ENCODE measurements at regions not wholly inside any gene's neighbourhood (a gene's known extent, or its start where the extent isn't known, plus 50 kb on each side); places are given as distances from the start of the nearest gene placed in this dataset.
"Not testable (repeated sequence)": the region's sequence is repeated elsewhere in the genome, so short reads cannot be mapped to it uniquely, and the experiment has no call there.

GRCh38 chr11:37282367-37282766 lies 684.3 kb upstream of the RAG2 start:
- no peak overlapping the region for H3K4me3 ChIP-seq (ENCODE audit: low read depth, low read length)
- no peak for TF ChIP-seq CTCF (IDR thresholded peaks at IDR 0.05; ENCODE audit: low read depth, low read length)

- no peak overlapping the region for H3K4me3 ChIP-seq (ENCODE audit: low read depth, low read length)
- TF ChIP-seq CTCF (IDR thresholded peaks at IDR 0.05; ENCODE audit: low read depth, low read length), result no peak
Measured at GRCh38 chr11:37280200-37280599, 682.2 kb upstream of the RAG2 start.

- TF ChIP-seq CTCF (IDR thresholded peaks at IDR 0.05; ENCODE audit: low read depth, low read length), result no peak
- no peak overlapping the region for H3K4me3 ChIP-seq (ENCODE audit: low read depth, low read length)
Measured at GRCh38 chr11:37277896-37278465, 679.9 kb upstream of the RAG2 start.

GRCh38 chr11:37264783-37265182 lies 666.7 kb upstream of the RAG2 start:
- no peak for TF ChIP-seq CTCF (IDR thresholded peaks at IDR 0.05; ENCODE audit: low read depth, low read length)
- H3K4me3 ChIP-seq (ENCODE audit: low read depth, low read length), result no peak overlapping the region

GRCh38 chr11:37264060-37264459 lies 666.0 kb upstream of the RAG2 start:
- no peak for TF ChIP-seq CTCF (IDR thresholded peaks at IDR 0.05; ENCODE audit: low read depth, low read length)
- H3K4me3 ChIP-seq (ENCODE audit: low read depth, low read length), result no peak overlapping the region

GRCh38 chr11:37263467-37263866 lies 665.4 kb upstream of the RAG2 start:
- not testable (repeated sequence) for H3K4me3 ChIP-seq (ENCODE audit: low read depth, low read length)

- H3K4me3 ChIP-seq (ENCODE audit: low read depth, low read length), result no peak overlapping the region
- no peak for TF ChIP-seq CTCF (IDR thresholded peaks at IDR 0.05; ENCODE audit: low read depth, low read length)
Measured at GRCh38 chr11:37259734-37260133, 661.7 kb upstream of the RAG2 start.

- no peak for TF ChIP-seq CTCF (IDR thresholded peaks at IDR 0.05; ENCODE audit: low read depth, low read length)
- no peak overlapping the region for H3K4me3 ChIP-seq (ENCODE audit: low read depth, low read length)
Measured at GRCh38 chr11:37248145-37248544, 650.1 kb upstream of the RAG2 start.

GRCh38 chr11:37246092-37246491 lies 648.1 kb upstream of the RAG2 start:
- not testable (repeated sequence) for H3K4me3 ChIP-seq (ENCODE audit: low read depth, low read length)

Measured in WI38 (cell line).